GM13977 (cell line): ENCODE measurements at regions not wholly inside any gene's neighbourhood (a gene's known extent, or its start where the extent isn't known, plus 50 kb on each side); places are given as distances from the start of the nearest gene placed in this dataset.

Experiments
- DNase-seq: peaks from one replicate; pipeline ENCODE4 v3.0.0; 2012; ENCODE audit warnings: low spot score
- in situ Hi-C: fragments of 300-500 bp; cut with MboI; formaldehyde crosslinking; loops from one replicate; pipeline ENCODE4 v1.12.0; 2022; ENCODE audit warnings: low sequenced_read_pairs, low pct_unique_long_range_greater_than_20kb, mixed read lengths, inconsistent platforms; ENCODE audit not compliant: unreplicated experiment
- TF ChIP-seq, protein P1 (sequence below): IDR thresholded peaks from 2 replicates; pipeline ENCODE4 v1.5.1; 2012; ENCODE audit warnings: mild to moderate bottlenecking, control low read depth; ENCODE audit not compliant: insufficient read depth; ENCODE audit errors: extremely low read depth, missing control alignments

DNA sequence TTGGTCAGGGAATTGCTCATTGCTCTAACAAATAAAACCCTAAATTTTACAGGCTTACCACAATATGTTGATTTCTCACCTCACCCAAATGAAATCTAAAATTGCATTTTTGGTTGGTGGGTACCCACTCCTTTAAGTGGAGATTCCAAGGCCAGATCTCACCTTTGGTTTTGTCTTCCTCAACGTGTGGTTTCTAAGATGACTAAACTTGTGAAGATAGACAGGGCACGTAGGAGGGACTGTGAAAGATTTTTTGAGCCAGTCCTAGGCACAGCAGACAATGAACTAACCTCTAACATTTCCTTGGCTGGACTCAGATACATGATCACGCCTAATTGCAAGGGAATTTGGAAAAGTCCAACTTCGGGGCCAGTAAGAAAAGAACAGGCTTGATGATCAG lies 1003.9 kb downstream of the FLRT2 start:
- in situ Hi-C loops: no loop called here
- no peak for DNase-seq
- TF ChIP-seq, protein P1, sequence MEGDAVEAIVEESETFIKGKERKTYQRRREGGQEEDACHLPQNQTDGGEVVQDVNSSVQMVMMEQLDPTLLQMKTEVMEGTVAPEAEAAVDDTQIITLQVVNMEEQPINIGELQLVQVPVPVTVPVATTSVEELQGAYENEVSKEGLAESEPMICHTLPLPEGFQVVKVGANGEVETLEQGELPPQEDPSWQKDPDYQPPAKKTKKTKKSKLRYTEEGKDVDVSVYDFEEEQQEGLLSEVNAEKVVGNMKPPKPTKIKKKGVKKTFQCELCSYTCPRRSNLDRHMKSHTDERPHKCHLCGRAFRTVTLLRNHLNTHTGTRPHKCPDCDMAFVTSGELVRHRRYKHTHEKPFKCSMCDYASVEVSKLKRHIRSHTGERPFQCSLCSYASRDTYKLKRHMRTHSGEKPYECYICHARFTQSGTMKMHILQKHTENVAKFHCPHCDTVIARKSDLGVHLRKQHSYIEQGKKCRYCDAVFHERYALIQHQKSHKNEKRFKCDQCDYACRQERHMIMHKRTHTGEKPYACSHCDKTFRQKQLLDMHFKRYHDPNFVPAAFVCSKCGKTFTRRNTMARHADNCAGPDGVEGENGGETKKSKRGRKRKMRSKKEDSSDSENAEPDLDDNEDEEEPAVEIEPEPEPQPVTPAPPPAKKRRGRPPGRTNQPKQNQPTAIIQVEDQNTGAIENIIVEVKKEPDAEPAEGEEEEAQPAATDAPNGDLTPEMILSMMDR: no peak

DNA sequence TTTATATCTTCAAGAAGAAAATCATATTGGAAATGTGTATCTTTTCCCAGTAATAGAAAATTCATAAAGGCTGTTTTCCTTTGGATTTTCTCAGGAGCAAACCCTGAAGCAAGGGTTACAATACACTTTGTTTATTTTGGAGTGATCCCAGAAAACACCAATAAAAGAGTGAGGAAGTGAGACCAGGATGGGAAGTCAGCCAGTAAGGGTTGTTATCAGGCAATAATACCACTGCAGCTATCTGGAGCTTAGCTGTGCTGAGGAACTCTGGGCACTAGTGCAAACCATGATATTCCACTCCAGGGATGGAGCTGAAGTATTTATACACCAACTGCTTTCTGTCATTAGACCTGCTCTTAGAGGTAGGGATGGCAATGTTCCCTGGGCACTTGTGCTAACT lies 1002.3 kb downstream of the FLRT2 start:
- DNase-seq: no peak
- in situ Hi-C loops: no loop called here
- TF ChIP-seq, protein P1: no peak

GRCh38 chr14:86530457-86530856 lies 1000.5 kb downstream of the FLRT2 start:
- in situ Hi-C loops: no loop called here
- no peak for DNase-seq
- TF ChIP-seq, protein P1: no peak

DNA sequence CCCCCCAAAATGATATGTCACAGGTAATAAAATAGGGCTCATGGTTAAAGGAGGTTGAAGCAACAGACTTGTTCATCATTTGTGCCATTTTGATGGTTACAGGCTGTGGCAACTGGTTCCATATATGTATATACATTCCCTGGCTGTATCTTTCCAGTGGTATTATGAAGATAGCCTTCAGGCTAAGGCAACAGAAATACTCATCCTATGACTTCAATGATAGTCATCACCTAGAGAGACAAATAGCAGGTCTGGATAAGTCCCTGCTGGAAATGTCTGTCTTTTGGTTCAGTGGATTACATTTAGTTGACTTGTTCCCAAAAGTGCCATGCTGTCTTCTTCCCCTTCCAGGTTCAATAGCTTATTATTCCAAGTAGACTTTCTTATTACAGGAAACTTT lies 997.4 kb downstream of the FLRT2 start:
- in situ Hi-C loops: no loop called here
- TF ChIP-seq, protein P1: no peak
- no peak for DNase-seq

DNA sequence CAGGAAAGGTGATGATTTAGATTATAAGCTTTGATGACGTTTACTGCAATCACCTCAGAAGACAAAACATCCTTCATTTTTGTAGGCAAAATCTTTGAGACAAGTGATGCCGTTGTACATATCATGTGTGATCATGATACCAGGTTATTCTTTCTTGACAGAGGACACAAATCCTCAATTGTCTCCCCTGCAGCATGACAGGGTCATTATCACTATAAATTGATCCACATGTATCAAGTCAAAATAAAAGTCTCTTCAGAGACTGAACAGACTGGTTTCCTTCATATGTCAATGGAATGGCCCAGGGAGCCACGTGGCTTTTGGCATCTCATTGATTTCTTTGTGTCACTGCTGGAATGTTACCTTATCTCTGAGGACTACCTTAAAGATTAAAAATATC lies 995.7 kb downstream of the FLRT2 start:
- DNase-seq: no peak
- TF ChIP-seq, protein P1: no peak
- in situ Hi-C loops: no loop called here

GRCh38 chr14:86521843-86522242 lies 991.9 kb downstream of the FLRT2 start:
- in situ Hi-C loops: no loop called here
- DNase-seq: no peak
- TF ChIP-seq, protein P1: no peak
